Astrocyte (in vitro differentiated cells and primary cell): ENCODE measurements at regions not wholly inside any gene's neighbourhood (a gene's known extent, or its start where the extent isn't known, plus 50 kb on each side); places are given as distances from the start of the nearest gene placed in this dataset.

Experiments
- DNase-seq: peaks from one replicate; pipeline ENCODE4 v3.0.0-alpha.2; 2010; ENCODE audit warnings: low read depth
- FAIRE-seq: peaks from 2 replicates; lab custom pipeline; 2011; peaks lifted over from hg19 to GRCh38; lab: Jason Lieb, UNC
- H2AFZ ChIP-seq: 2 replicates; pipeline ENCODE4 v1.6.0; 2012; ENCODE audit warnings: low read depth, low read length, inconsistent platforms
- H3K27ac ChIP-seq: 2 replicates; pipeline ENCODE4 v1.5.1; 2011; ENCODE audit warnings: low read depth, low read length, inconsistent platforms
- H3K27me3 ChIP-seq: 2 replicates; pipeline ENCODE4 v1.6.0; 2011; ENCODE audit warnings: low read length, inconsistent platforms; ENCODE audit not compliant: insufficient read depth
- H3K36me3 ChIP-seq: 2 replicates; pipeline ENCODE4 v1.5.1; 2011; ENCODE audit warnings: low read length, inconsistent platforms; ENCODE audit not compliant: insufficient read depth
- H3K4me1 ChIP-seq: 2 replicates; pipeline ENCODE4 v1.5.1; 2011; ENCODE audit warnings: low read length, inconsistent platforms; ENCODE audit not compliant: insufficient read depth
- H3K4me2 ChIP-seq: 2 replicates; pipeline ENCODE4 v1.6.0; 2012; ENCODE audit warnings: low read length, inconsistent platforms
- H3K4me3 ChIP-seq: 2 replicates; pipeline ENCODE4 v1.5.1; 2011; ENCODE audit warnings: low read depth, mild to moderate bottlenecking, low read length, inconsistent platforms; ENCODE audit not compliant: insufficient read depth
- H3K79me2 ChIP-seq: 2 replicates; pipeline ENCODE4 v1.6.0; 2012; ENCODE audit warnings: mild to moderate bottlenecking, low read length, inconsistent platforms; ENCODE audit not compliant: insufficient read depth
- H3K9ac ChIP-seq: 2 replicates; pipeline ENCODE4 v1.6.0; 2012; ENCODE audit warnings: mild to moderate bottlenecking, low read length, inconsistent platforms
- H3K9me3 ChIP-seq: 2 replicates; pipeline ENCODE4 v1.5.1; 2012; ENCODE audit warnings: low read depth, mild to moderate bottlenecking, low read length, inconsistent platforms; ENCODE audit not compliant: insufficient read depth
- H4K20me1 ChIP-seq: 2 replicates; pipeline ENCODE4 v1.6.0; 2012; ENCODE audit warnings: low read length, inconsistent platforms; ENCODE audit not compliant: insufficient read depth
- H3K27ac Mint-ChIP-seq: one replicate; pipeline ENCODE4 v1.8.0; 2021; ENCODE audit warnings: mild to moderate bottlenecking, mixed read lengths; ENCODE audit not compliant: unreplicated experiment
- H3K27me3 Mint-ChIP-seq: one replicate; pipeline ENCODE4 v1.8.0; 2021; ENCODE audit warnings: low read depth, mixed read lengths; ENCODE audit not compliant: unreplicated experiment
- H3K36me3 Mint-ChIP-seq: one replicate; pipeline ENCODE4 v1.8.0; 2021; ENCODE audit warnings: low read depth, mixed read lengths; ENCODE audit not compliant: unreplicated experiment
- H3K4me1 Mint-ChIP-seq: one replicate; pipeline ENCODE4 v1.8.0; 2021; ENCODE audit warnings: low read depth, mixed read lengths; ENCODE audit not compliant: unreplicated experiment
- H3K4me3 Mint-ChIP-seq: one replicate; pipeline ENCODE4 v1.8.0; 2021; ENCODE audit warnings: mild to moderate bottlenecking, moderate library complexity, mixed read lengths; ENCODE audit not compliant: unreplicated experiment
- H3K9me3 Mint-ChIP-seq: one replicate; pipeline ENCODE4 v1.8.0; 2021; ENCODE audit warnings: mild to moderate bottlenecking, mixed read lengths; ENCODE audit not compliant: unreplicated experiment
- CTCF ChIP-seq: IDR thresholded peaks from 2 replicates; pipeline ENCODE4 v1.5.1; 2011; ENCODE audit warnings: low read depth, mild to moderate bottlenecking, inconsistent platforms, low read length, moderate library complexity; ENCODE audit not compliant: insufficient read depth
- EZH2 ChIP-seq: IDR thresholded peaks from 2 replicates; pipeline ENCODE4 v1.6.1; 2012; ENCODE audit warnings: mild to moderate bottlenecking, low read length, inconsistent platforms; ENCODE audit not compliant: insufficient read depth

GRCh38 chr2:221704442-221704841 lies 132.3 kb upstream of the EPHA4 start:
- TF ChIP-seq CTCF, result no peak
- TF ChIP-seq EZH2, result no peak
- peaks cover 3% of the 10 kb centered on the region for H3K9me3 ChIP-seq
- H3K36me3 Mint-ChIP-seq, result no peaks in the 10 kb centered on the region

GRCh38 chr2:221693365-221693764 lies 121.3 kb upstream of the EPHA4 start:
- H3K36me3 Mint-ChIP-seq, result no peaks in the 10 kb centered on the region
- no peaks in the 10 kb centered on the region for H3K4me1 ChIP-seq
- H3K27me3 ChIP-seq, result no peaks in the 10 kb centered on the region
- TF ChIP-seq EZH2, result no peak
- no peak for TF ChIP-seq CTCF
- H3K36me3 ChIP-seq, result no peaks in the 10 kb centered on the region
- H3K4me1 Mint-ChIP-seq, result no peaks in the 10 kb centered on the region
- H3K4me2 ChIP-seq, result no peak overlapping the region
- no peak for DNase-seq
- H3K4me3 ChIP-seq, result no peak overlapping the region
- no peaks in the 10 kb centered on the region for H3K9me3 ChIP-seq
- no peak for FAIRE-seq
- H3K9ac ChIP-seq, result no peak overlapping the region
- no peak overlapping the region for H2AFZ ChIP-seq
- no peaks in the 10 kb centered on the region for H4K20me1 ChIP-seq
- H3K4me3 Mint-ChIP-seq, result no peak overlapping the region
- H3K27me3 Mint-ChIP-seq, result peaks cover 2% of the 10 kb centered on the region
- H3K27ac ChIP-seq, result no peak overlapping the region
- H3K9me3 Mint-ChIP-seq, result peaks cover 3% of the 10 kb centered on the region
- no peaks in the 10 kb centered on the region for H3K79me2 ChIP-seq
- no peak overlapping the region for H3K27ac Mint-ChIP-seq

More at GRCh38 chr2:221704442-221704841, 132.3 kb upstream of the EPHA4 start:
- Histone ChIP-seq H3K27me3 (no peaks in the 10 kb centered on the region), H2AFZ (no peak overlapping the region), H4K20me1 (no peaks in the 10 kb centered on the region), H3K79me2 (no peaks in the 10 kb centered on the region), H3K36me3 (no peaks in the 10 kb centered on the region), H3K4me1 (no peaks in the 10 kb centered on the region), H3K4me3 (no peak overlapping the region), H3K27ac (no peak overlapping the region), H3K4me2 (no peak overlapping the region), H3K9ac (no peak overlapping the region)
- H3K9me3 Mint-ChIP-seq, result peaks cover 2% of the 10 kb centered on the region
- peaks cover 3% of the 10 kb centered on the region for H3K27me3 Mint-ChIP-seq
- no peaks in the 10 kb centered on the region for H3K4me1 Mint-ChIP-seq
- DNase-seq, result no peak
- H3K4me3 Mint-ChIP-seq, result no peak overlapping the region
- FAIRE-seq, result no peak
- H3K27ac Mint-ChIP-seq, result no peak overlapping the region

GRCh38 chr2:221691571-221691970 lies 119.5 kb upstream of the EPHA4 start:
- Histone ChIP-seq H3K27me3 (no peaks in the 10 kb centered on the region), H3K36me3 (no peaks in the 10 kb centered on the region), H3K9me3 (no peaks in the 10 kb centered on the region), H2AFZ (no peak overlapping the region), H3K4me1 (no peaks in the 10 kb centered on the region), H3K4me2 (no peak overlapping the region), H3K4me3 (no peak overlapping the region), H4K20me1 (no peaks in the 10 kb centered on the region), H3K9ac (no peak overlapping the region), H3K27ac (no peak overlapping the region), H3K79me2 (no peaks in the 10 kb centered on the region)
- Mint-ChIP-seq H3K27me3 (peaks cover 2% of the 10 kb centered on the region), H3K4me3 (no peak overlapping the region), H3K27ac (no peak overlapping the region), H3K9me3 (no peaks in the 10 kb centered on the region), H3K36me3 (no peaks in the 10 kb centered on the region), H3K4me1 (no peaks in the 10 kb centered on the region)
- TF ChIP-seq EZH2, result no peak
- no peak for TF ChIP-seq CTCF
- DNase-seq (no peak), FAIRE-seq (no peak)
